ENCODE measurements at regions not wholly inside any gene's neighbourhood (a gene's known extent, or its start where the extent isn't known, plus 50 kb on each side); places are given as distances from the start of the nearest gene placed in this dataset.

DNA sequence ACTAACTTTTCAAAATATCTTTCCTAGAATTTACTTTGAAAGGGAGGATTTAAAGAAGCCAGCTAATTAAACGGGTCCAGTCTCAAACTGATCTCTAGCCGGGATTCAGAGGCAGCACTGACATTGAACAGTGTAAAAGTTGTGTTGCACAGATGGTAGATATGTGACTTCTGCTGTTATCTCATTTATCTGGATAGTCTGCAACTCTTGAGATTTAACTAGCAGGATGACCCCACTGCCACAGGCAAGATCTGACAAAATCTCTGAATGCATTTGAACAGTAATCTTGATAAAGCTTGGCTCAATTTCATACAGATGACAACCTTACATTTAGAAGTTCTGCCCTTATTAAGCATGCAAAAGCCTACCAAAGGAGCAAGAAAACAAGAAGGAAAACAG, 138.0 kb upstream of the CPNE8 start:
- no peak for DNase-seq

DNA sequence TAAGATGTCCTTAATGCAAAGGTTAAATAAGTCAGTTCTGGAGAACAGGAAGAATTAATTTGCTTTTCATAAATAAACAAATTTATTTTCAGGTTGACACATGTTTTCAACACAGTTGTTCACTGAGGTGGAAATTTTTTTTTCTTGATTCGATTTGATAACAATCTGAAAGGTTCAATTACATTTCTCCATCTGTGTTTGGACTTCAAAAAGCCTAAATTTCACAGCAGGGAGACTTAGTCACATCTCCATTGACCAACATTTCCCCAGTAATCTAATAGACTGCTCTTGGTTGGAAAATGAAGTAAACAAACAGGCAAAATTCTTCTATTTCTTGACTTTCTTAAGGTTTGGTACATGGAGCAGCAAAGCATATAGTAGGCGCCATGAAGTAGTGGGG, 134.9 kb upstream of the CPNE8 start:
- no peak for DNase-seq

DNA sequence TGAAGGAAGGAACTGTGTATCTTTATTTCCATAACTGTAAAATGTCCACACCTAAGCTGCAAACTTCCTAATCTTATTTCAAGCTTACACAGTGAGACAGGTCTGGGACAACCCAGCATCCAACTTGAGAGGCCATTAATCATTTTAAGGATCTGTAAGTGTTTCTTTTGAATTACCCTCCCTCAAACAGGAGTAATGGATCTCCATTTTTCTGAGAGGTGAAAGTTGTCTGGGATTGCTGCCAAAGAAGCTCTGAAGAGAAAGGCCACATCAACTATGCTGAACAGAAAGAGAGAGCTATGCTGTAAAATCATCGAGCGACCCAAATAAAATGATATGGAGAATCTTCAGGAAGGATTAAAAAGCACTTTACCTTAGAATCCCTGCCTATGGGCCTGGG, 131.7 kb upstream of the CPNE8 start:
- peak; percentile 40 for DNase-seq

DNA sequence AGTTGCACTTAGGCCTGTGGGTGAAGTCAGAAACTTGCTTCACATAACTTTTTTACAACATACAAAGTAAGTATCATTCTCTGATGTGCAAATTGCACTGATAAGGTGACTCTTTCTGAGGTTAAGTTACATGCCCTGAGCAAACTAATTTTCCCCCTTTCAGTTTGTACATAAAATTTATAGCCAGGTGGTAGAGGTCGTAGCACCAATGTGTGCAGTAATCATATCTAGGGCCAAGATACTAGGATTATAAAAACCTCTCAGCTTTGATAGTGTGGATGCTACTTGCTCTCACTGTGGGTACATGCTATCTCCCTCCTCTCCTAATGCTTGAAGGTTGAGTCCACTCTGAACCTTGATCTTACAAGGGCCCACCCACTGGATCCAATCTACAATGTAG, 130.7 kb upstream of the CPNE8 start:
- DNase-seq, result no peak

DNA sequence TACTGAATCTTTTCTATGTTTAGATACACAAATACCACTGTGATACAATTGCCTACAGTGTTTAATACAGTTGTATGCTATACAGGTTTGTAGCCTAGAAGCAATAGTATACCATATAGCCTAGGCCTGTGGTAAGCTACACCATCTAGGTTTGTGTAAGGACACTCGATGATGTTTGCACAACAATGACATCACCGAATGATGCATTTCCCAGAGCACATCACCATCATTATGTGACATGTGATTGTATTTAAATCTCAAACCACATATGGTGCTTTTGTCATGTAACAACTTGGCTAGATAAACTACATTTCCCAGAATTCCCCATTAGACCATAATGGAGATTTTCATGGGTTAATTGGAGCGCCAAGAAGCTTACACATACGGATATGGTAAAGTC, 128.4 kb upstream of the CPNE8 start:
- no peak for DNase-seq

- DNase-seq, result no peak
Measured at GRCh38 chr12:39032448-39032847, 127.1 kb upstream of the CPNE8 start.

- no peak for DNase-seq
Measured at GRCh38 chr12:39032034-39032433, 126.6 kb upstream of the CPNE8 start.

DNA sequence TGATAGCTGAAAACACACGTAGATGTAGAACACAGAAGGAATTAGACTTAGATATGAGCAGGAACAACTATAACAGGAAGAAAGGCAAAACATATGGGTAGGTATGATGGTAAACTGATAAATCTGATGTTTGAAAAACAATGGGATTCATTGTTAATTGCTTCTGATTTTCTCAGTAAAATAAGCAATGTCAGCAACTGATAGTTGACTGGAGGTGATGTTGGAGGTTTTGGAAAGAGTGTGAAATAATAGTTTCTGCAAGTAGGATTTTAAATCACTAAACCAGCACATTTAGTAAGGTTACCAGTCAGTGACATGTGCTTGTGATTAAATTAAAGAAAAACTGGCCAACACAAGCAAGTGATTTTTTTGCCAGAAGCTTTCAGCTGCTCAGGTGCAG, 123.0 kb upstream of the CPNE8 start:
- no peak for DNase-seq

DNA sequence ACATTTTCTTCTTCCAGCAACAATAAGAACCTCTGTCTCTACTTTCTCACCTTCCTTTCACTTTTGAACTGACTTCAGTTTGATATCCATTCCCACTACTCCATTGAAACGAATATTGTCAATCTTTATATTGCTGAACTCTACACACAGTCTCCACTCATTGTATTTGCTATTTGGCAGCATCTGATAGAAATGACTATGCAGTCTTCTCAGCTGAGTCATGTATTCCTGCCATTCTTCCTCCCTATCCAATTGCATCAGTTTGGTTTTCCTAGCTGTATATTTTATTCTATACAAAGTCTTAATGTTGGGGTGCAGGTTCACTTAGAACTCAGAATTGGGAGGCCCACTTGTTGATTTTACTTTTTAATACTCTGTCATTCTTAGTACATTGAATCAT, 107.5 kb upstream of the CPNE8 start:
- DNase-seq, result no peak

GRCh38 chr12:39011166-39011565, 105.8 kb upstream of the CPNE8 start:
- DNase-seq, result no peak

GRCh38 chr12:39010406-39010805, 105.0 kb upstream of the CPNE8 start:
- DNase-seq, result no peak

DNA sequence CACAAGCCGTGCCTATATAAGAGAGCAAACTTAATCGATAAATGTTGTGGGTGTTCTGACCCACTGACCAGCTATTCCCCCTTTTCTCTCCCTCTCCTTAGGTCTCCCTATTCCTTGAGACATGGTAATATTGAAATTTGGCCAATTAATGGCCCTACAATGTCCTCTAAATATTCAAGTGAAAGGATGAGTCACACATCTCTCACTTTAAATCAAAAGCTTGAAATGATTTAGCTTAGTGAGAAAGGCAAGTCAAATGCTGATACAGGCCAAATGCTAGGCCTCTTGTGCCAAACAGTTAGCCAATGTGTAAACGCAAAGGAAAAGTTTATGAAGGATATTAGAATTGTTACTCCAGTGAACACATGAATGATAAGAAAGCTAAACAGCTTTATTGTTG, 102.2 kb upstream of the CPNE8 start:
- no peak for DNase-seq

DNA sequence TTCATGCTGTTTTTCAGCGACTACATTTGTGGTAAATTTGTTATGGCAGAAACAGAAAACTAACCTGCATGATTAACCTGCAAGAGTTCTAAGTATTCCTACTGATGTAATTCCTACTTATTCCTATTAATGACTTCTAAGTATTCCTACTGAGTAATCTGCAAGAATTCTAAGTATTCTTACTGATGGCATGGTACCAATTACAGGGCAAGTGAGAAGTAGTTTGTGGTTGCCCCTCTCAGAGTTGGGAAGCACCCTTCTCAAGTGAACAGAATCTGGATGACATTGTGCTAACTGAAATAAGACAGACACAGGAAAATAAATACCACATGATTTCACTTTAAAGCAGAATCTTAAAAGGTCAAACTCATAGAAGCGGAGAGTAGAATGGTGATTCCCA, 100.9 kb upstream of the CPNE8 start:
- no peak for DNase-seq

GRCh38 chr12:39005671-39006070, 100.3 kb upstream of the CPNE8 start:
- no peak for DNase-seq

- DNase-seq, result no peak
Measured at GRCh38 chr12:39003541-39004155, 98.3 kb upstream of the CPNE8 start.

DNA sequence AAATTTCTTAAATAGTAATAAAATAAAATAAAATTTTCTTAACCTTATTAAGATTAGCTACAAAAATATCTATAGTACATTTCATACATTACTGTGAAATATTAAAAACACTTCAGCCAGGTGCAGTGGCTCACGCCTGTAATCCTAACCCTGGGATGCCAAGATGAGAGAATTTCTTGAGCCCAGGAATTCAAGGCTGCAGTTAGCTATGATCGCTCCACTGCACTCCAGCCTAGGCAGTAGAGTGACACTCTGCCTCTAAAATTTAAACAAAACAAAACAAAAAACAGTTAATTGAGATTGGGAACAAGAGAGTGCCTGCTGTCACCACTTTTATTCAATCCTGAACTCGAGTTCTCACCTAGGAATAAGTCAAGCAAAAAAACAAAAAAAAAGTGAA, 95.0 kb upstream of the CPNE8 start:
- no peak for DNase-seq

- no peak for DNase-seq
Measured at GRCh38 chr12:38998887-38999482, 93.6 kb upstream of the CPNE8 start.

- no peak for DNase-seq
Measured at GRCh38 chr12:38995249-38995648, 89.9 kb upstream of the CPNE8 start.

DNA sequence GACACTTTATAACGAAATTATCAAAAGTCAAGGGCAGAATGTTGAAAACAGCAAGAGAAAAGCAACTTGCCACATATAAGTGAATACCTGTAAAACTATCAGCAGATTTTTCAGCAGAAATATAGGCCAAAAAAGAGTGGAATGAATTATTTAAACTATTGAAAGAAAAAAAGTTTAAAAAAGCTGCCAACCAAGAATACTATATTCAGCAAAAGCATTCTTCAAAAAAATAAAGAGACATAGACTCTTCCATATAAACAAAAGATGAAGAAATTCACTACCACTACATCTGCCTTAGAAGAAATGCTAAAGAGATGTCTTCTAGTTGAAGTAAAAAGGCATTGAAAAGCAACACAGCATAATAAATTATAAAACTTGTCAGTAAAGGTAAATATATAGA, 80.6 kb upstream of the CPNE8 start:
- DNase-seq, result no peak

- no peak for DNase-seq
Measured at GRCh38 chr12:38984388-38984787, 79.0 kb upstream of the CPNE8 start.

DNA sequence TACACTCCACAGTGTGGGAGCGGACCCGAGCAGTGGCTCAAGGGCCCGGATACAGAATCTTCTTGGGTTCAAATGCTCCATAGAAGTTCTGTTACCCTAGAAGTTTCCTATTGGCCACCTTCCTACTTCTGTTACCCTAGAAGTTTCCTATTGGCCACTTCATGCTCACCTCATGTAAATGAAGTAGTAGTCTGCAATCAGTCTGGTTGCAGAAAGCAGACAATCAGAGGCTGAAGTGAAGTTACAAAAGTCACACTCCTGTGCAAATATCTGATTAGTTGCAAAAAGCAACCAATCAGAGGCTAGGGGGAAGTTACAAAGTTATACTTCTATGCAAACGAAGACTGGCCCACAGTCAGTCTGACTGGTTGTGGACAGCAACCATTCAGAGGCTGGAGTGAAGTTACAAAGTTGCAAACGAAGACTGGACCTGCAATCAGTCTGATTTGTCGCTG, 77.8 kb upstream of the CPNE8 start:
- DNase-seq, result no peak

DNA sequence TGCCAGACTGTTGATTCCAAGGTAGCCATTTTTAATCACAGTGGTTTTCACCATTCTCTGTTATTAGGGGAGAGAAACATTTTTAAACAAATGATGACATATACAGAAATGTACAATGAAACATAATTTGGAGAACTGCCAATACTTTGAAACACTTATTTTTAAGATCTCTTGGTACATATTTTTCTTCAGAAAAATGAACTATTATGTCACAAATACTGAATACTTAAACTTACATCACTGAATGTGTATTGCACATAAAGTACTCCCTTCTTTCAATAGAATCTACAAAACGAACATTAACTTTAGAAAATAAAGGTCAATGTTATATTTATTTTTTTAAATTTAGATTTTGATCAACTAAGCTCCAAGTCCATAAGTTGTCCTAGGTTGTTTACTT, 71.7 kb upstream of the CPNE8 start:
- DNase-seq, result no peak

GRCh38 chr12:38969706-38970105, 64.3 kb upstream of the CPNE8 start:
- DNase-seq, result no peak

DNA sequence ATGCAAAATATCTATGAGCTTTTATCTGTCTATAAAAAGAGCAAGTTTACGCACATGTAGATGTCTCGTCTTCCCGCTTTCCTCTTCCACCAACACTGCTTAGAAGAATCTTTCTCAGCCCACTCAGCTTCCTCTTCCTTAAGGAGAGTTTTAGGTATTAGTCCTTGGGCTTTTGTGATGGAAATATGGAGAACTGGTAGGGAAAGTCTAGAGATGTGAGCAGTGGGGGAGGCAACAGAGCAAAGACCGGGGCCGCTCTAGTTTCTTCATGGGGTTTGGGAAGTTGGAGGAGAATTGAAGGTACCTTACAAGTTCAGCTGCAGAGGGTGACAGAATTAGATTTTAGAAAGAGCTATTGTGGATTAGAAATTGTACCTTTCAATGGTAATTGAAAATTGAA, 56.3 kb upstream of the CPNE8 start:
- no peak for DNase-seq

DNA sequence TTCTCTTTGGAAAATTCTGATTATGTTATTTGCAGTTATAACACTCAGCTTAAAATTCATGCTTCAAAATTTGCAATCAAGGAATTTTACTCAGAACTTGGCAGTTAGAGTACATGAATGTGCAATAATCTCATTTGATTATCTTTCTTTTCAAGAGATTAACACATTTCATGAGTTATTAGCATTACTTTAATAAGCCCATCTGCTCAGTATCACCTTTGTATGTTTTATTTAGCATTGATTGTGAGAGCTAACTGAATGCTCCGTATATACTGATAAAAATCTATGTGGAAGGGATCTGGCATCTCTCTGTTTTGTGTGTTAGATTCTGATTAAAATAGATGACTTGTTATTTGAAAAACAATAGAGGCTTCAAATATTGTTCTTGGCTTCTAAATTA, 55.6 kb upstream of the CPNE8 start:
- DNase-seq, result no peak
